OCI-LY7 (cell line): ENCODE measurements at regions not wholly inside any gene's neighbourhood (a gene's known extent, or its start where the extent isn't known, plus 50 kb on each side); places are given as distances from the start of the nearest gene placed in this dataset.

Experiments used
- BruUV-seq: library from RNA; stranded (reverse); fragments of 400-500 nt; replicated peaks from 2 replicates; lab custom pipeline; 2021; lab: Mats Ljungman, UMichigan
- CTCF ChIA-PET: fragments of 300-600 bp; sonication (Branson Sonifier 250); formaldehyde crosslinking; loops from one replicate; lab custom pipeline; 2022; ENCODE audit warnings: antibody characterized with exemption; ENCODE audit not compliant: unreplicated experiment; lab: Charles Lee
- POLR2A ChIA-PET: fragments of 300-600 bp; sonication (Branson Sonifier 250); formaldehyde crosslinking; loops from one replicate; lab custom pipeline; 2022; ENCODE audit warnings: antibody characterized with exemption; lab: Charles Lee
- DNase-seq: peaks from one replicate; pipeline ENCODE4 v3.0.0-alpha.2; 2015; ENCODE audit warnings: low spot score
- H2AFZ ChIP-seq: fragments of 200-600 bp; sonication (generic), shearing (Covaris generic); 2 replicates; pipeline ENCODE4 v1.6.1; 2014; ENCODE audit warnings: mild to moderate bottlenecking, antibody characterized with exemption, low read length, moderate library complexity
- H3K27ac ChIP-seq: fragments of 200-600 bp; sonication (generic); 2 replicates; pipeline ENCODE4 v1.5.1; 2014; ENCODE audit warnings: mixed run types, low read depth, mild to moderate bottlenecking, moderate library complexity, low read length, inconsistent platforms; ENCODE audit not compliant: poor library complexity, severe bottlenecking
- H3K36me3 ChIP-seq: fragments of 200-600 bp; sonication (generic); 2 replicates; pipeline ENCODE4 v1.6.1; 2014; ENCODE audit warnings: mild to moderate bottlenecking, antibody characterized with exemption, low read length, moderate library complexity, mixed read lengths; ENCODE audit not compliant: insufficient read depth
- H3K4me1 ChIP-seq: fragments of 200-600 bp; sonication (generic); 2 replicates; pipeline ENCODE4 v1.5.1; 2014; ENCODE audit warnings: mild to moderate bottlenecking, low read length; ENCODE audit not compliant: insufficient read depth, poor library complexity, severe bottlenecking
- H3K4me2 ChIP-seq: fragments of 200-600 bp; sonication (generic); 2 replicates; pipeline ENCODE4 v1.6.1; 2014; ENCODE audit warnings: mild to moderate bottlenecking, low read length
- H3K4me3 ChIP-seq: fragments of 200-600 bp; sonication (generic); 2 replicates; pipeline ENCODE4 v1.5.1; 2014; ENCODE audit warnings: mild to moderate bottlenecking, low read depth, low read length; ENCODE audit not compliant: poor library complexity, severe bottlenecking
- H3K79me2 ChIP-seq: fragments of 200-600 bp; sonication (generic); 2 replicates; pipeline ENCODE4 v1.6.1; 2016; ENCODE audit warnings: low read depth, mild to moderate bottlenecking, low read length, moderate library complexity, mixed read lengths; ENCODE audit not compliant: insufficient read depth
- H3K9me2 ChIP-seq: fragments of 200-600 bp; sonication (generic); 2 replicates; pipeline ENCODE4 v1.6.1; 2016; ENCODE audit warnings: mild to moderate bottlenecking, low read length, mixed read lengths; ENCODE audit not compliant: insufficient read depth
- H3K9me3 ChIP-seq: fragments of 200-600 bp; sonication (generic); 2 replicates; pipeline ENCODE4 v1.6.1; 2014; ENCODE audit warnings: mild to moderate bottlenecking, mixed run types, low read length, mixed read lengths
- H4K20me1 ChIP-seq: fragments of 200-600 bp; sonication (generic); 2 replicates; pipeline ENCODE4 v1.6.1; 2014; ENCODE audit warnings: mild to moderate bottlenecking, antibody characterized with exemption, low read length, moderate library complexity, mixed read lengths; ENCODE audit not compliant: insufficient read depth
- EZH2phosphoT487 ChIP-seq: fragments of 200-600 bp; sonication (generic); IDR thresholded peaks from 2 replicates; pipeline ENCODE4 v1.6.1; 2018; ENCODE audit warnings: low read depth, borderline replicate concordance, mild to moderate bottlenecking, mixed run types, antibody characterized with exemption, low read length, moderate library complexity, mixed read lengths
- intact Hi-C: fragments of 100-400 bp; cut with micrococcal nuclease; formaldehyde crosslinking; loops from one replicate; pipeline ENCODE4 v1.10.0; 2022; ENCODE audit not compliant: unreplicated experiment
- TF ChIP-seq, protein P1 (sequence below): fragments of 200-600 bp; sonication (generic); conservative IDR thresholded peaks from 2 replicates; pipeline ENCODE4 v1.5.1; 2014; ENCODE audit warnings: mild to moderate bottlenecking, antibody characterized with exemption, low read length, moderate library complexity, mixed read lengths

DNA sequence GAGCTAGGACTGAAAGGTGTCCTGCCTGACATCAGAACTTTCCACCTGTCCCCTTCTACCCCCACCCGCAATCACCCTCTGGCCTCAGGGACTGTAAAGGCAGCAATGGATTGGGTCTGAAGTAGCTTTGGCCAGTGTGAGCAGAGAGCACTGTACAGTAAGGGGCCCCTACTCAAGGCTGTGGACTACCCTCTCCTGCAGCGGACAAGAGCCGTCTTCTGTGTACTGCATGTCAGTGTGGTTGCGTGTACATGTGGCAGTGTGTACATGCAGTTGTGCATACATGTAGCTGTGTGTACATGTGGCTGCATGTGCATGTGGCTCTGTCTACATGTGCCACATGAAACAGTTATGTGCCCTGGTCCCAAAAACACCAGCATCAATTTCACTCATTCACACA lies 205.9 kb upstream of the LINGO1 start:
- Histone ChIP-seq H3K27ac (no peak overlapping the region), H3K9me3 (no peaks in the 10 kb centered on the region), H3K36me3 (no peaks in the 10 kb centered on the region), H3K4me3 (no peak overlapping the region), H3K9me2 (no peaks in the 10 kb centered on the region), H2AFZ (no peak overlapping the region), H3K4me1 (no peaks in the 10 kb centered on the region), H3K79me2 (no peaks in the 10 kb centered on the region), H4K20me1 (no peaks in the 10 kb centered on the region), H3K4me2 (no peak overlapping the region)
- POLR2A ChIA-PET: no interaction called here
- no TSS peak for BruUV-seq
- intact Hi-C loops: no loop called here
- no peak for DNase-seq
- CTCF ChIA-PET: no interaction called here
- no peak for TF ChIP-seq EZH2phosphoT487
- TF ChIP-seq, protein P1, sequence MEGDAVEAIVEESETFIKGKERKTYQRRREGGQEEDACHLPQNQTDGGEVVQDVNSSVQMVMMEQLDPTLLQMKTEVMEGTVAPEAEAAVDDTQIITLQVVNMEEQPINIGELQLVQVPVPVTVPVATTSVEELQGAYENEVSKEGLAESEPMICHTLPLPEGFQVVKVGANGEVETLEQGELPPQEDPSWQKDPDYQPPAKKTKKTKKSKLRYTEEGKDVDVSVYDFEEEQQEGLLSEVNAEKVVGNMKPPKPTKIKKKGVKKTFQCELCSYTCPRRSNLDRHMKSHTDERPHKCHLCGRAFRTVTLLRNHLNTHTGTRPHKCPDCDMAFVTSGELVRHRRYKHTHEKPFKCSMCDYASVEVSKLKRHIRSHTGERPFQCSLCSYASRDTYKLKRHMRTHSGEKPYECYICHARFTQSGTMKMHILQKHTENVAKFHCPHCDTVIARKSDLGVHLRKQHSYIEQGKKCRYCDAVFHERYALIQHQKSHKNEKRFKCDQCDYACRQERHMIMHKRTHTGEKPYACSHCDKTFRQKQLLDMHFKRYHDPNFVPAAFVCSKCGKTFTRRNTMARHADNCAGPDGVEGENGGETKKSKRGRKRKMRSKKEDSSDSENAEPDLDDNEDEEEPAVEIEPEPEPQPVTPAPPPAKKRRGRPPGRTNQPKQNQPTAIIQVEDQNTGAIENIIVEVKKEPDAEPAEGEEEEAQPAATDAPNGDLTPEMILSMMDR: no peak

DNA sequence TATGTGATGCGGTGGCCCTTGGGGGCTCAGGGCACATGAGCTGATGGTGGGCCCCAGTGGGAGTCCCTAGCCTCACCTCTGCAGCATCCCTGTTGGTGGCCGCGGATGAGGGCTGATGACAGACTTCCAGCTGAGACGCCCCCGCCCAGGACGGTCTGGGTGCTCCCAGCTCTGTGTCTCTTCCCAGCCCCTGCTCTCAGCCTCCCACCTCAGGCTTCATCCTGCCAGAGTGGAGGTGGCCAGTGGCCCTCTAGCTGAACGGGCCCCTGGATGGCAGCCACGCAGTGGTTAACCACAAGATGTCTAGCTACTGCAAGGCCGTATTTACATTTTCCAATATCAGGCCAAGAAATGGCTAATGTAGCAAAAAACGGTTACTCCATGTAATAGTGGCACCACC lies 205.3 kb upstream of the LINGO1 start:
- H3K27ac ChIP-seq: no peak overlapping the region
- intact Hi-C loops: no loop called here
- DNase-seq: no peak
- H4K20me1 ChIP-seq: no peaks in the 10 kb centered on the region
- ChIA-PET CTCF (no interaction called here), POLR2A (no interaction called here)
- no peak overlapping the region for H3K4me2 ChIP-seq
- no peaks in the 10 kb centered on the region for H3K9me3 ChIP-seq
- no TSS peak for BruUV-seq
- no peak overlapping the region for H3K4me3 ChIP-seq
- no peaks in the 10 kb centered on the region for H3K36me3 ChIP-seq
- TF ChIP-seq EZH2phosphoT487: no peak
- TF ChIP-seq, protein P1: no peak
- no peaks in the 10 kb centered on the region for H3K9me2 ChIP-seq
- no peaks in the 10 kb centered on the region for H3K79me2 ChIP-seq
- H3K4me1 ChIP-seq: no peaks in the 10 kb centered on the region
- H2AFZ ChIP-seq: no peak overlapping the region

DNA sequence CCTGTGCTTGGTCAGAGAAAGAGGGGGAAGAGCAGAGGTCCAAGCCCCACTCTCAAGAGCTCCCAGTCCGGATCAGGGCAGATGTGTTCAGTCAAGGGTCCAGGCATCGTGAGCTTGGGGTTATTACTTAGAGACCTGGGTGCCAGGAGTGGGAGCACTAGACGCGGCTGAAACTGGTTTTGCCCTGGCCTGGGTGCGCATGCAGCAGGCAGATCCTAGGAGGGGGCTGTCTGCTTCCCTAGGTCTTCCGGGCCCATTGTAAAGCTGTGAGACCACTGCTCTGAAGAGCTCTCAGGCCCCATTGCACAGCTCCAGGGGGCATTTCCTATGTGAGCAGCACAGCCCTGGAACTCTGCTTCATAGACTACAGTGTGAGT lies 204.9 kb upstream of the LINGO1 start:
- no peak overlapping the region for H3K4me2 ChIP-seq
- H3K79me2 ChIP-seq: no peaks in the 10 kb centered on the region
- no peaks in the 10 kb centered on the region for H3K36me3 ChIP-seq
- DNase-seq: no peak
- H3K27ac ChIP-seq: no peak overlapping the region
- H3K4me1 ChIP-seq: no peaks in the 10 kb centered on the region
- no peaks in the 10 kb centered on the region for H3K9me3 ChIP-seq
- TF ChIP-seq EZH2phosphoT487: no peak
- TF ChIP-seq, protein P1: no peak
- no peaks in the 10 kb centered on the region for H4K20me1 ChIP-seq
- POLR2A ChIA-PET: interaction anchor here (0.6 kb wide), 1 partner anchor 89 kb away, joined by 3 read pairs; no protein-coding TSS in a partner anchor
- no peaks in the 10 kb centered on the region for H3K9me2 ChIP-seq
- no peak overlapping the region for H3K4me3 ChIP-seq
- intact Hi-C loops: no loop called here
- H2AFZ ChIP-seq: no peak overlapping the region
- CTCF ChIA-PET: no interaction called here
- BruUV-seq: no TSS peak
